ENCODE measurements at regions not wholly inside any gene's neighbourhood (a gene's known extent, or its start where the extent isn't known, plus 50 kb on each side); places are given as distances from the start of the nearest gene placed in this dataset.

DNA sequence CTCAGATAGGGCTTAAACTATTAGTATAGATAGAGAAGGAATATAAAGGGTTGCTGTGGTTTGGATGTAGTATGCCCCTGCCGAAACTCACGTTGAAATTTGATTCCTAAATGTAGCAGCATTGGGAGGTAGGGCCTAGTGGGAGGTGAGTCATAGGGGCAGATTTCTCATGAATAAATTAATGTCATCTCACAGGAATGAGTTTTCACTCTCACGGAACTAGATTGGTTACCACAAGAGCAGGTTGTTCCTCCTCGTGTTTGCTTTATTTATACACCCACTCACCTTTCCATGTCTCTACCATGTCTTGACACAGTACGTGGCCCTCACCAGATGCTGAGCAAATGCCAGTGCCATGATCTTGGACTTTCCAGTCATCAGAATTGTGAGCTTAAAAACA, 218.2 kb downstream of the RBM43 start:
- Histone ChIP-seq H3K4me1 (ENCODE audit: control insufficient read depth in 5 of 5, insufficient read depth in 5 of 5, low read length in 5 of 5) (peaks cover 0 to 20% (median 0%) of the 10 kb centered on the region in 5 donors), H3K27ac (ENCODE audit: low read depth in 1 of 2, low read length in 1 of 2) (no peak overlapping the region), H3K27me3 (ENCODE audit: control insufficient read depth in 3 of 3, insufficient read depth in 3 of 3, low read length in 2 of 3) (no peaks in the 10 kb centered on the region), H3K9me3 (ENCODE audit: control insufficient read depth in 4 of 4, insufficient read depth in 3 of 4, low read length in 3 of 4) (no peaks in the 10 kb centered on the region), H3K4me3 (no peak overlapping the region), H3K9ac (ENCODE audit: insufficient read depth in 1 of 2, low read length in 2 of 2) (no peak overlapping the region), H3K36me3 (ENCODE audit: control insufficient read depth in 4 of 4, insufficient read depth in 4 of 4, low read length in 4 of 4) (no peaks in the 10 kb centered on the region)
- ATAC-seq (ENCODE audit: insufficient read depth, low FRiP score) (no peak), DNase-seq (no peak)
- WGBS, 2 donors = 70 to 88% methylated on average over 5 of the region's 5 CpGs
- TF ChIP-seq, protein P1, sequence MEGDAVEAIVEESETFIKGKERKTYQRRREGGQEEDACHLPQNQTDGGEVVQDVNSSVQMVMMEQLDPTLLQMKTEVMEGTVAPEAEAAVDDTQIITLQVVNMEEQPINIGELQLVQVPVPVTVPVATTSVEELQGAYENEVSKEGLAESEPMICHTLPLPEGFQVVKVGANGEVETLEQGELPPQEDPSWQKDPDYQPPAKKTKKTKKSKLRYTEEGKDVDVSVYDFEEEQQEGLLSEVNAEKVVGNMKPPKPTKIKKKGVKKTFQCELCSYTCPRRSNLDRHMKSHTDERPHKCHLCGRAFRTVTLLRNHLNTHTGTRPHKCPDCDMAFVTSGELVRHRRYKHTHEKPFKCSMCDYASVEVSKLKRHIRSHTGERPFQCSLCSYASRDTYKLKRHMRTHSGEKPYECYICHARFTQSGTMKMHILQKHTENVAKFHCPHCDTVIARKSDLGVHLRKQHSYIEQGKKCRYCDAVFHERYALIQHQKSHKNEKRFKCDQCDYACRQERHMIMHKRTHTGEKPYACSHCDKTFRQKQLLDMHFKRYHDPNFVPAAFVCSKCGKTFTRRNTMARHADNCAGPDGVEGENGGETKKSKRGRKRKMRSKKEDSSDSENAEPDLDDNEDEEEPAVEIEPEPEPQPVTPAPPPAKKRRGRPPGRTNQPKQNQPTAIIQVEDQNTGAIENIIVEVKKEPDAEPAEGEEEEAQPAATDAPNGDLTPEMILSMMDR (IDR thresholded peaks at IDR 0.05; ENCODE audit: control extremely low read depth, extremely low read depth) = no peak

DNA sequence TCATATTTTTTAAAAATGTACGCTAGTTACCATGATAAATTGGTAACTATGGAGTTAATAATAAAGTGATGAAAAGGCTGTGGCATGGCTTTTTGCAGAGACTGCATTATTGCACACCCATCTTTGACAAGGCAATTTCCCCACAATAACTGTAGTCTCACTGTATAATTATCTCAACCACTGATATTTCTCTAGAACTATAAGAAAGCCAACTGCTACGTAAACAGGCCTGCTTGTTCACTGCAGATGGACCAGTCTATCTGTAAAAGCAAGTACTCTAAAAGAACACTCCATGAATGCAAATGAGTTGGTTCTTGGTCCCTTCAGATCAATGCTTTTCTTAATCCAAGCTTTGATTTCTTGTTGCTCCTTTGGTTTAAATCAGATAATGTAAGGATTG, 218.7 kb downstream of the RBM43 start:
- no peaks in the 10 kb centered on the region for H3K36me3 ChIP-seq (ENCODE audit: control insufficient read depth in 4 of 4, insufficient read depth in 4 of 4, low read length in 4 of 4)
- H3K27ac ChIP-seq (ENCODE audit: low read depth in 1 of 2, low read length in 1 of 2) = no peak overlapping the region
- no peak overlapping the region for H3K9ac ChIP-seq (ENCODE audit: insufficient read depth in 1 of 2, low read length in 2 of 2)
- 91 to 95% methylated on average over 2 of the region's 2 CpGs for WGBS, 2 donors
- H3K4me3 ChIP-seq = no peak overlapping the region
- H3K9me3 ChIP-seq (ENCODE audit: control insufficient read depth in 4 of 4, insufficient read depth in 3 of 4, low read length in 3 of 4) = no peaks in the 10 kb centered on the region
- peaks cover 0 to 20% (median 0%) of the 10 kb centered on the region in 5 donors for H3K4me1 ChIP-seq (ENCODE audit: control insufficient read depth in 5 of 5, insufficient read depth in 5 of 5, low read length in 5 of 5)
- no peaks in the 10 kb centered on the region for H3K27me3 ChIP-seq (ENCODE audit: control insufficient read depth in 3 of 3, insufficient read depth in 3 of 3, low read length in 2 of 3)
- TF ChIP-seq, protein P1 (IDR thresholded peaks at IDR 0.05; ENCODE audit: control extremely low read depth, extremely low read depth) = no peak
- DNase-seq (no peak), ATAC-seq (ENCODE audit: insufficient read depth, low FRiP score) (no peak)

DNA sequence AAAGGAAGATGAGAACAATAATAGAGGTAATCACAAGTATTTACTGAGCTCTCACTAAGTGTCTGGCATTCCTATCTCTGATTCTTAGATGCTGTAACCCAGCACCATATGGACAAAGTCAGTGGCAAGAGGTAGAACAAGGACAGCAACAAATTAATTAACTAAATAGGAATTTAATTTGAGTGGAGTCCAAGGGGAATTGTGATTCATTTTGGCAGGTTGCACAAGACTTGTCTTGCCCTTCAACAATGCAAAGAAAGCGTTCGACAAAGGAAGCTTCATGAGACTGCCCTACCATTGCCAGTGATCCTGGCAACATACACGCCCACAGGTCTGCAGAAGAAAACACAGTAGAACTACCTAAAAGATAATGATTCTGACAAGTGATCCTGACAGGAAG, 221.6 kb downstream of the RBM43 start:
- H3K27me3 ChIP-seq (ENCODE audit: control insufficient read depth in 3 of 3, insufficient read depth in 3 of 3, low read length in 2 of 3) = no peaks in the 10 kb centered on the region
- no peaks in the 10 kb centered on the region for H3K9me3 ChIP-seq (ENCODE audit: control insufficient read depth in 4 of 4, insufficient read depth in 3 of 4, low read length in 3 of 4)
- H3K27ac ChIP-seq (ENCODE audit: low read depth in 1 of 2, low read length in 1 of 2) = no peak overlapping the region
- DNase-seq (peak in 2 of 3 donors; percentile 69 to 79), ATAC-seq (ENCODE audit: insufficient read depth, low FRiP score) (no peak)
- no peaks in the 10 kb centered on the region for H3K36me3 ChIP-seq (ENCODE audit: control insufficient read depth in 4 of 4, insufficient read depth in 4 of 4, low read length in 4 of 4)
- WGBS, 2 donors = 77% methylated on average over 3 of the region's 3 CpGs
- H3K4me3 ChIP-seq = no peak overlapping the region
- TF ChIP-seq, protein P1 (IDR thresholded peaks at IDR 0.05; ENCODE audit: control extremely low read depth, extremely low read depth) = no peak
- H3K9ac ChIP-seq (ENCODE audit: insufficient read depth in 1 of 2, low read length in 2 of 2) = no peak overlapping the region
- peaks cover 0 to 24% (median 0%) of the 10 kb centered on the region in 5 donors for H3K4me1 ChIP-seq (ENCODE audit: control insufficient read depth in 5 of 5, insufficient read depth in 5 of 5, low read length in 5 of 5)

DNA sequence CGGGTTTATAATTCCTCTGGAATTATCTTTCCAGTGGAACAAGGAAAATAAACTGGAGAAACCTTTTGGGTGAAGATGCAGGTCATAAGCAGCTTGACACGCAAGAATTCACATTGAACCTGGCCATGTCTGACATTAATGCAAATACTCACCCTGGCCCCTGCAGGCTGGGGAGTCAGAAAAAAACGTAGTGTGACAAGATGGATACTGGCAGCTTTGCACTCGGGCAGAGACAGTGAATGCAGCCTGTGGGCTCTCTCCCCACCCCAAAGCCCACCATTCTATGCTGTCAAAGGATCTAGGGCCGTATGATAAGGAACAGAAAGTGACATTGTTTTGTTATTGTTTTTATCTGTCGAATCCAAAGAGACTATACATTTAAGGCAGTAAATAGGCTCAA, 223.1 kb downstream of the RBM43 start:
- Histone ChIP-seq H3K9ac (ENCODE audit: insufficient read depth in 1 of 2, low read length in 2 of 2) (no peak overlapping the region), H3K9me3 (ENCODE audit: control insufficient read depth in 4 of 4, insufficient read depth in 3 of 4, low read length in 3 of 4) (no peaks in the 10 kb centered on the region), H3K36me3 (ENCODE audit: control insufficient read depth in 4 of 4, insufficient read depth in 4 of 4, low read length in 4 of 4) (no peaks in the 10 kb centered on the region), H3K27ac (ENCODE audit: low read depth in 1 of 2, low read length in 1 of 2) (no peak overlapping the region), H3K4me3 (no peak overlapping the region), H3K27me3 (ENCODE audit: control insufficient read depth in 3 of 3, insufficient read depth in 3 of 3, low read length in 2 of 3) (no peaks in the 10 kb centered on the region), H3K4me1 (ENCODE audit: control insufficient read depth in 5 of 5, insufficient read depth in 5 of 5, low read length in 5 of 5) (peaks cover 0 to 30% (median 0%) of the 10 kb centered on the region in 5 donors)
- 73 to 84% methylated on average over 6 of the region's 6 CpGs for WGBS, 2 donors
- TF ChIP-seq, protein P1 (IDR thresholded peaks at IDR 0.05; ENCODE audit: control extremely low read depth, extremely low read depth) = no peak
- no peak for ATAC-seq (ENCODE audit: insufficient read depth, low FRiP score)
- no peak for DNase-seq

All from lung (tissue), 11 donors.